NT2/D1 (cell line): ENCODE measurements at regions not wholly inside any gene's neighbourhood (a gene's known extent, or its start where the extent isn't known, plus 50 kb on each side); places are given as distances from the start of the nearest gene placed in this dataset.

ENCODE experiments used
- SUZ12 ChIP-seq: IDR thresholded peaks from 2 replicates; pipeline ENCODE4 v1.6.1; 2011; ENCODE audit not compliant: insufficient read length, insufficient read depth; ENCODE audit errors: extremely low read depth
- YY1 ChIP-seq: IDR thresholded peaks from 2 replicates; pipeline ENCODE4 v1.6.1; 2011; ENCODE audit not compliant: insufficient read length, insufficient read depth
- ZNF274 ChIP-seq: IDR thresholded peaks from 2 replicates; pipeline ENCODE4 v1.6.1; 2011; ENCODE audit warnings: mild to moderate bottlenecking, low read depth, low read length

GRCh38 chr4:8683462-8683861, 90.9 kb downstream of the CPZ start:
- TF ChIP-seq SUZ12 (no peak), ZNF274 (no peak), YY1 (no peak)
